Gastrocnemius medialis (tissue), 4 donors: ENCODE measurements at regions not wholly inside any gene's neighbourhood (a gene's known extent, or its start where the extent isn't known, plus 50 kb on each side); places are given as distances from the start of the nearest gene placed in this dataset.

Experiments used
- POLR2A ChIP-seq, 2 donors: fragments of 450-650 bp; IDR thresholded peaks; one replicate each; pipeline ENCODE4 v1.6.1; 2017; ENCODE audit warnings: antibody characterized with exemption in 2 of 2, mild to moderate bottlenecking in 2 of 2, moderate library complexity in 2 of 2
- TF ChIP-seq, protein P1 (sequence below), 5 experiments: fragments of 450-650 bp in 3 of 5; fragments of 200-600 bp in 2 of 5; sonication (generic) in 2 of 5; IDR thresholded peaks in 4 of 5; conservative IDR thresholded peaks in 1 of 5; 1 replicate in 4 of 5; 2 replicates in 1 of 5; pipeline ENCODE4 v1.5.1; 2016 to 2019; ENCODE audit warnings: antibody characterized with exemption in 5 of 5, mild to moderate bottlenecking in 3 of 5, moderate library complexity in 3 of 5

GRCh38 chr6:44543664-44544063 lies 156.2 kb downstream of the CDC5L start:
- TF ChIP-seq POLR2A (IDR thresholded peaks at IDR 0.05), result no peak
- TF ChIP-seq, protein P1, sequence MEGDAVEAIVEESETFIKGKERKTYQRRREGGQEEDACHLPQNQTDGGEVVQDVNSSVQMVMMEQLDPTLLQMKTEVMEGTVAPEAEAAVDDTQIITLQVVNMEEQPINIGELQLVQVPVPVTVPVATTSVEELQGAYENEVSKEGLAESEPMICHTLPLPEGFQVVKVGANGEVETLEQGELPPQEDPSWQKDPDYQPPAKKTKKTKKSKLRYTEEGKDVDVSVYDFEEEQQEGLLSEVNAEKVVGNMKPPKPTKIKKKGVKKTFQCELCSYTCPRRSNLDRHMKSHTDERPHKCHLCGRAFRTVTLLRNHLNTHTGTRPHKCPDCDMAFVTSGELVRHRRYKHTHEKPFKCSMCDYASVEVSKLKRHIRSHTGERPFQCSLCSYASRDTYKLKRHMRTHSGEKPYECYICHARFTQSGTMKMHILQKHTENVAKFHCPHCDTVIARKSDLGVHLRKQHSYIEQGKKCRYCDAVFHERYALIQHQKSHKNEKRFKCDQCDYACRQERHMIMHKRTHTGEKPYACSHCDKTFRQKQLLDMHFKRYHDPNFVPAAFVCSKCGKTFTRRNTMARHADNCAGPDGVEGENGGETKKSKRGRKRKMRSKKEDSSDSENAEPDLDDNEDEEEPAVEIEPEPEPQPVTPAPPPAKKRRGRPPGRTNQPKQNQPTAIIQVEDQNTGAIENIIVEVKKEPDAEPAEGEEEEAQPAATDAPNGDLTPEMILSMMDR (IDR thresholded peaks at IDR 0.05 in 4 of 5, conservative IDR thresholded peaks at IDR 0.05 in 1 of 5), result no peak
